Naive B cell (primary cell): ENCODE measurements at regions not wholly inside any gene's neighbourhood (a gene's known extent, or its start where the extent isn't known, plus 50 kb on each side); places are given as distances from the start of the nearest gene placed in this dataset.

Source experiments
- ATAC-seq, 2 donors: fragments of 150-1000 bp; cut with Tn5 transposase; 2 replicates each; pipeline ENCODE4 v1.10.0; 2021; ENCODE audit warnings: low read depth in 2 of 2, mild to moderate bottlenecking in 2 of 2, moderate library complexity in 2 of 2
- DNase-seq: peaks from one replicate; pipeline ENCODE4 v3.0.0; 2022
- H3K27ac Mint-ChIP-seq, 6 donors: one replicate each; pipeline ENCODE4 v1.8.0; 2020 to 2022; ENCODE audit warnings: mild to moderate bottlenecking in 6 of 6, mixed read lengths in 6 of 6, moderate library complexity in 5 of 6, inconsistent platforms in 2 of 6
- H3K27me3 Mint-ChIP-seq, 3 donors: one replicate each; pipeline ENCODE4 v1.8.0; 2021 to 2022; ENCODE audit warnings: mixed read lengths in 3 of 3, mild to moderate bottlenecking in 1 of 3
- H3K36me3 Mint-ChIP-seq, 2 donors: one replicate each; pipeline ENCODE4 v1.8.0; 2020 to 2022; ENCODE audit warnings: mixed read lengths in 2 of 2, inconsistent platforms in 1 of 2, mild to moderate bottlenecking in 1 of 2
- H3K4me1 Mint-ChIP-seq, 3 donors: one replicate each; pipeline ENCODE4 v1.8.0; 2020 to 2022; ENCODE audit warnings: mixed read lengths in 3 of 3, inconsistent platforms in 1 of 3, mild to moderate bottlenecking in 1 of 3, moderate library complexity in 1 of 3
- H3K4me3 Mint-ChIP-seq, 8 donors: one replicate each; pipeline ENCODE4 v1.8.0; 2020 to 2022; ENCODE audit warnings: mild to moderate bottlenecking in 8 of 8, mixed read lengths in 8 of 8, moderate library complexity in 8 of 8, inconsistent platforms in 2 of 8
- H3K9me3 Mint-ChIP-seq, 7 donors: one replicate each; pipeline ENCODE4 v1.8.0; 2020 to 2022; ENCODE audit warnings: mixed read lengths in 7 of 7, mild to moderate bottlenecking in 5 of 7, inconsistent platforms in 2 of 7, moderate library complexity in 1 of 7

DNA sequence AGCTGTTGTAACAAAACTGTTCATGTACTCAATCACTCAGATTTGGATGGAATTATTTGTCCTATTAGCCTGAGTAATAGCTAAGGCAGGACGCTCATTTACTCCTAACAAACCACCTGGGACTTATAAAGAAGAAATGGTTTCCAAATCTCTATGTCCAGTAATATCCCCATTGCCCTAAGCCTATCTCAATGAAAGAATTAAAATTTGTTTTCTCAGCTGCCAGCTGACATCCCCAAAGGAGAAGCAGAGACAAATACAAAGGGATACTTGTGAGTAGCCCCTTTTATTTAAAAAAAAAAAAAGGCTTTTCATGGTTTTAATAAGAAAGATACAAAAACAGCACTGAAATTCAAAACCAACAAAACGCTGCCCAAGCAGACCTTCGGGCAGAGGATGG is 211.4 kb upstream of the PARD3B start:
- Mint-ChIP-seq H3K4me3 (no peak overlapping the region), H3K27ac (no peak overlapping the region), H3K9me3 (no peaks in the 10 kb centered on the region), H3K36me3 (no peaks in the 10 kb centered on the region), H3K27me3 (peaks cover 6 to 18% (median 13%) of the 10 kb centered on the region in 3 donors), H3K4me1 (no peaks in the 10 kb centered on the region)
- DNase-seq (no peak), ATAC-seq (no peak)

DNA sequence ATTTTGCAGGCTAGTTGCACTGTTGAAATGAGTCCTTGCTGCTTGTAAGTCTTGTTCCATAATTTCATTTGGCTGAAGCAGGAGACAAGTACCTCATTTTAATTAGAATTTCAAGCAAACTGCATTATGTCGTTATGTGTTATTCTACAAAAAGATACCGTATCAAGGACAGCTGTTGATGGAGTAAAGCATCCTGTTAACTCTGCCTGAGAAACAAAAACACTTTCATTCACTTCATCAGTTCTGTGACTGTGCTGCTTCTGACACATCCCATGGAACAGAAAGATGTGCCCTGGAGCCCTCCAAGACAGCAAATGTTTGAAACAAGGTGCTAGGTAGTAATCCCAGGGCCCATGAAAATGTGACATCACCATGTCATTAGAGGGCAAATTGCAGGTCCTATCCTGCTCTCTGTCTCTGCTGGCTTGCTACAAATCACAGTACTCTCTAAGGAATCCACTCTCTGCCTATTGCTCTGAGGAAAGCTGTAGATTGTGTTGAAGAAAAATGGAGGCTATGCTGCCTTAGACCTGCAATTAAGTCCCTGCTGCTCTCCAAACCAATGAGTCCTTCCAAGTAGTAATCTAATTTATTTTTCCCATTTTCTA is 209.7 kb upstream of the PARD3B start:
- H3K36me3 Mint-ChIP-seq = no peaks in the 10 kb centered on the region
- ATAC-seq = no peak
- no peak for DNase-seq
- peaks cover 0 to 4% (median 0%) of the 10 kb centered on the region in 7 donors for H3K9me3 Mint-ChIP-seq
- no peak overlapping the region for H3K4me3 Mint-ChIP-seq
- H3K27me3 Mint-ChIP-seq = peaks cover 6 to 19% (median 18%) of the 10 kb centered on the region in 3 donors
- H3K27ac Mint-ChIP-seq = no peak overlapping the region
- H3K4me1 Mint-ChIP-seq = no peaks in the 10 kb centered on the region

DNA sequence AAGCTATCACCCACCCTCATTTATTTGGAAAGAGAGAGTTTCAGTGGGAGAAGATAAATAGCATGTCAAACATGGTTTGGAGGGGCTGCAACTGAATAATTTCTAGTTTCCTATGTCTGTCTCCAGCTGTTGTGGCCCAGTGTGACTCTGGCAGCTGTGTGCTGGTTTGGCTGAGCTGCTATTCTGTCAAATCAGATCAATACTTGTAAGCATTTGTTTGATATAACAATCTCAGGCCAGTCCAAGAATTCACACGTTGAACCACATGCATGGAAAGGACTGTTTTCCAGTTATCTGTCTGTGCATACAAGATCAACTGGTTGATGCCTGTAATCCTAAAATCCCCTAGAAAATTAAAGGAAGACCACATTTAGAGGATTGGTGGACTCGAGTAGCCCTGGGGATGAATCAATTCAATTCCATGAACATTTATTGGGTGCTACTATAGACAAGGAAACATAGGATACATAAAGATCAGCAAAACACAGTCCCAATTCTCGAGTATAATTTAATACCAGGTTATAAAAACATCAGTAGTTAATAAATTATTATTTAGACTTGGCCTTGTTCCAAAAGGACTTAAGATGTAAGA is 209.0 kb upstream of the PARD3B start:
- no peak overlapping the region for H3K27ac Mint-ChIP-seq
- ATAC-seq = no peak
- no peak overlapping the region for H3K4me3 Mint-ChIP-seq
- H3K9me3 Mint-ChIP-seq = peaks cover 0 to 4% (median 0%) of the 10 kb centered on the region in 7 donors
- H3K27me3 Mint-ChIP-seq = peaks cover 6 to 19% (median 18%) of the 10 kb centered on the region in 3 donors
- H3K36me3 Mint-ChIP-seq = no peaks in the 10 kb centered on the region
- H3K4me1 Mint-ChIP-seq = no peaks in the 10 kb centered on the region
- no peak for DNase-seq

DNA sequence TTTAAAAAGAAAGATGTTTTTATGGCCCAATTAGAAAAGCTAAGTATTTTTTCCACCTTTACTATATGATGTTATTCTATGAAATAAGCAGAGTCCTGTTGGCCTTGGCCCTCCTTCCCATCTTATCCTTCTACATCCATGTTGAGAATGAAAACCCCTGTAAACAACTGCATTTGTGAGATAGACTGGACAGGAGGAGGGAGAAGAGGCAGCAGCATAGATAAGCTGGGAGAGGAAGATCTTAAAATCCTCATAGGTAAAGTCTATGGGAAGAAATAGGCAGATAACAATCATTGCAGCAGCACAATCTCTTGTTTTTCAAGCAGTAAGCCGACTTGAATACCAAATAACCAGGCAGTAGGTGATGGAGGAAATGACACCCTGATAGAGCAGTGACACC is 207.6 kb upstream of the PARD3B start:
- peaks cover 0 to 4% (median 0%) of the 10 kb centered on the region in 7 donors for H3K9me3 Mint-ChIP-seq
- ATAC-seq = no peak
- no peaks in the 10 kb centered on the region for H3K36me3 Mint-ChIP-seq
- no peaks in the 10 kb centered on the region for H3K4me1 Mint-ChIP-seq
- no peak for DNase-seq
- no peak overlapping the region for H3K27ac Mint-ChIP-seq
- H3K27me3 Mint-ChIP-seq = peaks cover 6 to 19% (median 18%) of the 10 kb centered on the region in 3 donors
- H3K4me3 Mint-ChIP-seq = no peak overlapping the region

DNA sequence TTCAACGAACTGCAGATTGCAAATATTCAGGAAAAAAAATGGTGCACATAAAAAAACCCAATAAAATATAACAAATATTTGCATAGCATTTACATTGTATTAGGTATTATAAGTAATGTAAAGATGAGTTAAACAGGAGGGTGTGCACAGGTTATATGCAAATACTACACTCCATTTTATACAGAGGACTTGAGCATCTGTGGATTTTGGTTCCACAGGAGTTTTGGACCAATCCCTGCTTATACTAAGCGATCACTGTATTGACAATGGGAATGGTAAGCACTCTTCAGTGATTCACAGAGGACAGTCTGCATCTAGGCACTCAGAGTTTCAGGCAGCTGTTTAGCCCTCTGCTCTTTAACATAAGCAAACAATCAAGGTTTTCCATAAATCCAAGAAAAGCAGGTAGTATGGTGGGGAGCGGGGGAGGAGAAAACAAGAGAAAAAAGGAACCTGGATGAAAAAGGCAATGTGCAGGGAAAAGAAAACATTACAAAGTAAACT is 206.0 kb upstream of the PARD3B start:
- peaks cover 0 to 4% (median 0%) of the 10 kb centered on the region in 7 donors for H3K9me3 Mint-ChIP-seq
- no peak overlapping the region for H3K4me3 Mint-ChIP-seq
- H3K4me1 Mint-ChIP-seq = no peaks in the 10 kb centered on the region
- DNase-seq (no peak), ATAC-seq (no peak)
- H3K36me3 Mint-ChIP-seq = no peaks in the 10 kb centered on the region
- peaks cover 6 to 19% (median 18%) of the 10 kb centered on the region in 3 donors for H3K27me3 Mint-ChIP-seq
- no peak overlapping the region for H3K27ac Mint-ChIP-seq

DNA sequence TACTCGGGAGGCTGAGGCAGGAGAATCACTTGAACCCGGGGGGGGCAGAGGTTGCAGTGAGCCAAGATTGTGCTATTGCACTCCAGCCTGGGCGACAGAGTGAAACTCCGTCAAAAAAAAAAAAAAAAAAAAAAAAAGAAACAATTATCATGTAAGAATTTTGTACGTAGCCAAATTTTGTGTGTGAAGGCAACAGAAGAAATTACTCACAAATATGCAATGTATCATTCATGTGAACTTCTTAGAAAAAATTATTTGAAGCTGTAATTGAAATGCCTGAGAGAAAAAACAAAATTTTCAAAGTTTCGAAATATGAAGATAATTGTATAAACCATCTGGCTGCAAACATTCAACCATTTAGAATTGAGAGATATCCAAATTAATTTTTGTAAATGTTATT is 204.8 kb upstream of the PARD3B start:
- H3K27ac Mint-ChIP-seq = no peak overlapping the region
- no peaks in the 10 kb centered on the region for H3K4me1 Mint-ChIP-seq
- peaks cover 0 to 4% (median 0%) of the 10 kb centered on the region in 7 donors for H3K9me3 Mint-ChIP-seq
- H3K4me3 Mint-ChIP-seq = no peak overlapping the region
- no peak for DNase-seq
- ATAC-seq = no peak
- H3K27me3 Mint-ChIP-seq = peaks cover 6 to 19% (median 15%) of the 10 kb centered on the region in 3 donors
- no peaks in the 10 kb centered on the region for H3K36me3 Mint-ChIP-seq

DNA sequence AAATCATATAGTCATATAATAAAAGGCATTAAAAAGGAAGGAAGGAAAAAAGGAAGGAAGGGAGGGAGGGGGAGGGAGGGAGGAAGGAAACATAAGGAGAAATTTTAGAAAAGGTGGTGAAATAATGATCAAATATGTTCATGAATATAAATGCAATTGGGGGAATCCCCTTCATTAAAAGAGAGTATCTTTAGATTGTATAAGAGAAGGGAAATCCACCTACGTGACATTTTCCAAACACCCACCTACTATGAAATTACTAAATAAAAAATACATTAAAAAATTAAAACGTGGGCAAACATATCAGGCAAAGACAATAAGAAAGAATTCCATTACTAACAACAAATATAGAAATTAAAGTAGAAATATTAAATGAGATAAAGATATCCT is 203.4 kb upstream of the PARD3B start:
- H3K27me3 Mint-ChIP-seq = peaks cover 6 to 19% (median 19%) of the 10 kb centered on the region in 3 donors
- no peak for DNase-seq
- H3K27ac Mint-ChIP-seq = no peak overlapping the region
- no peaks in the 10 kb centered on the region for H3K4me1 Mint-ChIP-seq
- peaks cover 0 to 4% (median 0%) of the 10 kb centered on the region in 7 donors for H3K9me3 Mint-ChIP-seq
- H3K4me3 Mint-ChIP-seq = no peak overlapping the region
- H3K36me3 Mint-ChIP-seq = no peaks in the 10 kb centered on the region
- ATAC-seq = no peak

DNA sequence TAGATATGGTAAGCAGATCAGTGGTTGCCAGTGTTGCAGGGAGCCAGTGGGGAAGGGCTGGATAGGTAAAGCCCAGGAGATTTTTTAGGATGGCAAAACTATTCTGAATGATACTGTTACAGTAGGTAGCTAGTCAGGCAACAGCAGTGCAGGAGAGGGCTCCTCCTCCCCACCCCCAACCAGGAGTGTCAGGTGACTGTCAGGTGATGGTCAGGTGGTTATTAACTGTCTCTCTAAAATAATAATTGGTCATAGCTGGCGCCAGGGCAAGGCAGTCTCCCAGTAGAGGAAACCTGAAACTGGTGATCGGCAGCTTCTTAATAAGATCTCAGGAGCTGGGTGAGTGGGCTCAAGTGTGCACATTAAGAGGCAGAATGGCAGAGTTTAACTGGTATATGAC is 201.6 kb upstream of the PARD3B start:
- DNase-seq (no peak), ATAC-seq (no peak)
- Mint-ChIP-seq H3K27me3 (peaks cover 0 to 10% (median 6%) of the 10 kb centered on the region in 3 donors), H3K4me1 (no peaks in the 10 kb centered on the region), H3K27ac (no peak overlapping the region), H3K36me3 (no peaks in the 10 kb centered on the region), H3K4me3 (no peak overlapping the region), H3K9me3 (peaks cover 0 to 4% (median 0%) of the 10 kb centered on the region in 7 donors)

DNA sequence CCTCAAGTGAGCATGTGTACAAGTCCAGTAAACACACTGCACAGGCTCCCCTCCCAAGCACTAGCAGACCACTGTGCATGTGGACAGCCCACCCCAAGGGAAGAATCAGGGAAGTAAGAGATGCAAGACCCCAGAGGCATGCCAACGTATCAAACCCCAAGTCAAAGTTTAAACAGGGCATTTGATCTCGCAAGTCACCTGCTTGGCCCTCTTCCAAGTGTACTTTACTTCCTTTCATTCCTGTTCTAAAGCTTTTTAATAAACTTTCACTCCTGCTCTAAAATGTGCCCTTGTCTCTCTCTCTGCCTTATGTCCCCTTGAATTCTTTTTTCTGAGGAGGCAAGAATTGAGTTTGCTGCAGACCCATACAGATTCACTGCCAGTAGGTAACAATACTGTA is 201.2 kb upstream of the PARD3B start:
- H3K27ac Mint-ChIP-seq = no peak overlapping the region
- peaks cover 0 to 10% (median 6%) of the 10 kb centered on the region in 3 donors for H3K27me3 Mint-ChIP-seq
- no peak for DNase-seq
- peaks cover 0 to 4% (median 0%) of the 10 kb centered on the region in 7 donors for H3K9me3 Mint-ChIP-seq
- H3K4me3 Mint-ChIP-seq = no peak overlapping the region
- H3K36me3 Mint-ChIP-seq = no peaks in the 10 kb centered on the region
- ATAC-seq = no peak
- no peaks in the 10 kb centered on the region for H3K4me1 Mint-ChIP-seq

DNA sequence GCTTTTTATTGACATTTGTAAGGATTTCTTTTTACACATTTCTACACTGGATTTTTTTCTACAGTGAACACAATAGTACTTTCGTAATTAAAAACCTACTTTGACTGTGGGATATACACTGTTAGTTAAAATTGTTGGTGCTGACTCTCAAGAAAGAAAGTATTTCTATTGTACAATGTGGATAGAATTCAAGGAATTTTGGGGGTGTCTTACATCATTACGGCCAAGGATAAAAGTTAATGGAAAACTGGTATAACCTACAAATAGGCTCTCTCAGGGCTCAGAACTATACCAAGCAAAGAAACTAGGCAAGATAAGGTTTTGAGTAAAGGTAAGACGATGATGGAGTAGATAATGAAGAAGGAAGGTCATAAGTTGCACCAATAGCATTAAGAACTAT is 198.4 kb upstream of the PARD3B start:
- no peak overlapping the region for H3K27ac Mint-ChIP-seq
- no peak overlapping the region for H3K4me3 Mint-ChIP-seq
- peaks cover 0 to 4% (median 0%) of the 10 kb centered on the region in 3 donors for H3K27me3 Mint-ChIP-seq
- no peaks in the 10 kb centered on the region for H3K4me1 Mint-ChIP-seq
- no peak for ATAC-seq
- H3K9me3 Mint-ChIP-seq = no peaks in the 10 kb centered on the region
- DNase-seq = no peak
- H3K36me3 Mint-ChIP-seq = no peaks in the 10 kb centered on the region

DNA sequence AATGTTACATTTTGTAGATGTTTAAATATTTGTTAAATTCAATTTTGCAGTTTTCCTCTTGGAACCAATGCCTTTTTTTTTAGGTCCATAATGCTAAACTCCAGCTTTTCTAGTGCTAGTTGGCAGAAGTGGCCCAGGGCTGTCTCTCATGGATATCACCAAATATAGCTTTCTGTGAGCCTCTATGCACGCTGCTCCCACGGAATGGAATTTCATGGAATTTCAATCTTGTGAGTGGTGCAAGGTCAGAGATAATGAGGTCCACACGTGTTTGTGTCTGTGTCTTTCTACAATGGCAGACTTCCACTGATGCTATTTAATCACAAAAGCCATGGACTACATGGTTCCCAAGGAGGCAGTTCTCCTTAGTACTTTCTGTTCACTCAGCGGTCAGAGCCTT is 191.5 kb upstream of the PARD3B start:
- no peak overlapping the region for H3K4me3 Mint-ChIP-seq
- DNase-seq = no peak

DNA sequence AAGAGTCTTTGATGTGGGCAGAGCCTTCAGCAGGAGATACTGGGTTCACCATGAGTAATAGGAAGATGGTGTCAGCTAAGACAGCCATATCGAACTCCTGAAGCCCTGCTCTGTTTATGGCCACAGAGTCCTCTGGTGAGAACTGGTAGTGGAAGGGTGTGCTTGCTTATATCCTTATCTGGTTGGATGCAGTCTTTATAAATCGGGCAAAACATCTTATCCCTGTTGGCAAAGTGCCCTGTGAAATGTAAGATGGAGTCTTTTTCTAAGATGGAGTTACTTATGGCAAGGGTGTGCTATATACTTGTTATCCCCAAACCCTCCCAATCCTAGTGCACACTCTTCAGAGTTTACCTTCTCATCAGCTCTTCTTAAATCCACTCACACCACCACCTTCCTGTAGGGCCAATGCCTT is 190.8 kb upstream of the PARD3B start:
- H3K9me3 Mint-ChIP-seq = no peaks in the 10 kb centered on the region
- H3K4me1 Mint-ChIP-seq = no peaks in the 10 kb centered on the region
- peaks cover 0 to 8% (median 7%) of the 10 kb centered on the region in 3 donors for H3K27me3 Mint-ChIP-seq
- no peak overlapping the region for H3K27ac Mint-ChIP-seq
- no peak for ATAC-seq
- no peak overlapping the region for H3K4me3 Mint-ChIP-seq
- no peaks in the 10 kb centered on the region for H3K36me3 Mint-ChIP-seq
- no peak for DNase-seq

More for the DNA sequence above, 191.5 kb upstream of the PARD3B start:
- Mint-ChIP-seq H3K9me3 (no peaks in the 10 kb centered on the region), H3K27ac (no peak overlapping the region), H3K4me1 (no peaks in the 10 kb centered on the region), H3K36me3 (no peaks in the 10 kb centered on the region), H3K27me3 (peaks cover 0 to 8% (median 7%) of the 10 kb centered on the region in 3 donors)
- ATAC-seq = no peak

DNA sequence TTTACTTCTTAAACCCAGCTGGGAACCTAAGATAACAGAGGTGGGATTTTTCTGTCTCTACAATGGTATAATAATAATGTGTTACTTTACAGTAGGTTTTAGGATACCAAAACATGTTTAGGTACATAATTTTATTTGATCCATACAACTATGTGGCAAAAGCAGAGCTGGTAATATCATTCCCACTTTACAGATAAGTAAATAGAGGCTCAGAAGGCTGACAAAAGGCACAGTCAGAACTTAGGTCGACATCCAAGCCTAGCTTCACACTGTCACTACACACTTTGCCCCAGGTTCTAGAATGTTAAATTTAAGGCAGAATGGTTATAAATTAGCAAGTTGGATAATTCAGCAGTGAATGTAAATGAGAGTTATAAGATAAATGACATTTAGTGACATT is 189.6 kb upstream of the PARD3B start:
- Mint-ChIP-seq H3K27ac (no peak overlapping the region), H3K4me1 (no peaks in the 10 kb centered on the region), H3K36me3 (no peaks in the 10 kb centered on the region), H3K4me3 (no peak overlapping the region), H3K27me3 (peaks cover 0 to 8% (median 7%) of the 10 kb centered on the region in 3 donors), H3K9me3 (no peaks in the 10 kb centered on the region)
- ATAC-seq (no peak), DNase-seq (no peak)

DNA sequence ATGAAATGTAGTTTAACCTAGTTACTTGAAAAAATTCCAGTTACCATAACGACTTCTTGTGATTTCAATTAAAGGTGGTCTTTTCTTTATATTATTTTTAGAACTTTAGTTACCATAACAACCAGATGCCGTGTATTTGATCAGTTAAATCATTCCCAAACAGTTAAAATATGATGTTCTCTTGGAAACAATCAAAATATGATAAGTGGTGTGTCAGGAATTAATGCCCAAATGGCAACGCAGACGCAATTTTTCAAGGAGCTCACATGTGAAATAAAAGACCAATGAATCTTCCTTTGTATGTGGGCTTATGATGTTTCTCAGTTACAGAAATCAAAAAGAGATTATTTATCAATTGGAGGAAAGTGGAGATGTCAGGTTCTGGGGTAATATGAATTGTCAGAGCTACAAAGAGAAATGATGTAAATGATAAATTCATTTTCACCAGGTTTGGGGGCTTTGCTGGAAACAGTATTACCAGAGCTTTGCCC is 189.1 kb upstream of the PARD3B start:
- Mint-ChIP-seq H3K27me3 (peaks cover 0 to 12% (median 8%) of the 10 kb centered on the region in 3 donors), H3K4me3 (no peak overlapping the region), H3K27ac (no peak overlapping the region), H3K36me3 (no peaks in the 10 kb centered on the region), H3K4me1 (no peaks in the 10 kb centered on the region), H3K9me3 (no peaks in the 10 kb centered on the region)
- ATAC-seq (no peak), DNase-seq (no peak)
